ENCODE measurements at regions not wholly inside any gene's neighbourhood (a gene's known extent, or its start where the extent isn't known, plus 50 kb on each side); places are given as distances from the start of the nearest gene placed in this dataset.

- no peak for TF ChIP-seq PHF8 (conservative IDR thresholded peaks at IDR 0.05; ENCODE audit: low read depth, low read length)
- TF ChIP-seq CHD1 (IDR thresholded peaks at IDR 0.05; ENCODE audit: low read depth, low read length): no peak
- TF ChIP-seq CBX8 (IDR thresholded peaks at IDR 0.05; ENCODE audit: borderline replicate concordance, low read depth, low read length): no peak
These were observed 190.9 kb downstream of the VCY1B start (continued) for GRCh38 chrY:14246948-14247347.
